Astrocyte (in vitro differentiated cells and primary cell): ENCODE measurements at regions not wholly inside any gene's neighbourhood (a gene's known extent, or its start where the extent isn't known, plus 50 kb on each side); places are given as distances from the start of the nearest gene placed in this dataset.

Experiments
- DNase-seq: peaks from one replicate; pipeline ENCODE4 v3.0.0-alpha.2; 2010; ENCODE audit warnings: low read depth
- FAIRE-seq: peaks from 2 replicates; lab custom pipeline; 2011; peaks lifted over from hg19 to GRCh38; lab: Jason Lieb, UNC
- H2AFZ ChIP-seq: 2 replicates; pipeline ENCODE4 v1.6.0; 2012; ENCODE audit warnings: low read depth, low read length, inconsistent platforms
- H3K27ac ChIP-seq: 2 replicates; pipeline ENCODE4 v1.5.1; 2011; ENCODE audit warnings: low read depth, low read length, inconsistent platforms
- H3K27me3 ChIP-seq: 2 replicates; pipeline ENCODE4 v1.6.0; 2011; ENCODE audit warnings: low read length, inconsistent platforms; ENCODE audit not compliant: insufficient read depth
- H3K36me3 ChIP-seq: 2 replicates; pipeline ENCODE4 v1.5.1; 2011; ENCODE audit warnings: low read length, inconsistent platforms; ENCODE audit not compliant: insufficient read depth
- H3K4me1 ChIP-seq: 2 replicates; pipeline ENCODE4 v1.5.1; 2011; ENCODE audit warnings: low read length, inconsistent platforms; ENCODE audit not compliant: insufficient read depth
- H3K4me2 ChIP-seq: 2 replicates; pipeline ENCODE4 v1.6.0; 2012; ENCODE audit warnings: low read length, inconsistent platforms
- H3K4me3 ChIP-seq: 2 replicates; pipeline ENCODE4 v1.5.1; 2011; ENCODE audit warnings: low read depth, mild to moderate bottlenecking, low read length, inconsistent platforms; ENCODE audit not compliant: insufficient read depth
- H3K79me2 ChIP-seq: 2 replicates; pipeline ENCODE4 v1.6.0; 2012; ENCODE audit warnings: mild to moderate bottlenecking, low read length, inconsistent platforms; ENCODE audit not compliant: insufficient read depth
- H3K9ac ChIP-seq: 2 replicates; pipeline ENCODE4 v1.6.0; 2012; ENCODE audit warnings: mild to moderate bottlenecking, low read length, inconsistent platforms
- H3K9me3 ChIP-seq: 2 replicates; pipeline ENCODE4 v1.5.1; 2012; ENCODE audit warnings: low read depth, mild to moderate bottlenecking, low read length, inconsistent platforms; ENCODE audit not compliant: insufficient read depth
- H4K20me1 ChIP-seq: 2 replicates; pipeline ENCODE4 v1.6.0; 2012; ENCODE audit warnings: low read length, inconsistent platforms; ENCODE audit not compliant: insufficient read depth
- H3K27ac Mint-ChIP-seq: one replicate; pipeline ENCODE4 v1.8.0; 2021; ENCODE audit warnings: mild to moderate bottlenecking, mixed read lengths; ENCODE audit not compliant: unreplicated experiment
- H3K27me3 Mint-ChIP-seq: one replicate; pipeline ENCODE4 v1.8.0; 2021; ENCODE audit warnings: low read depth, mixed read lengths; ENCODE audit not compliant: unreplicated experiment
- H3K36me3 Mint-ChIP-seq: one replicate; pipeline ENCODE4 v1.8.0; 2021; ENCODE audit warnings: low read depth, mixed read lengths; ENCODE audit not compliant: unreplicated experiment
- H3K4me1 Mint-ChIP-seq: one replicate; pipeline ENCODE4 v1.8.0; 2021; ENCODE audit warnings: low read depth, mixed read lengths; ENCODE audit not compliant: unreplicated experiment
- H3K4me3 Mint-ChIP-seq: one replicate; pipeline ENCODE4 v1.8.0; 2021; ENCODE audit warnings: mild to moderate bottlenecking, moderate library complexity, mixed read lengths; ENCODE audit not compliant: unreplicated experiment
- H3K9me3 Mint-ChIP-seq: one replicate; pipeline ENCODE4 v1.8.0; 2021; ENCODE audit warnings: mild to moderate bottlenecking, mixed read lengths; ENCODE audit not compliant: unreplicated experiment
- CTCF ChIP-seq: IDR thresholded peaks from 2 replicates; pipeline ENCODE4 v1.5.1; 2011; ENCODE audit warnings: low read depth, mild to moderate bottlenecking, inconsistent platforms, low read length, moderate library complexity; ENCODE audit not compliant: insufficient read depth
- EZH2 ChIP-seq: IDR thresholded peaks from 2 replicates; pipeline ENCODE4 v1.6.1; 2012; ENCODE audit warnings: mild to moderate bottlenecking, low read length, inconsistent platforms; ENCODE audit not compliant: insufficient read depth

GRCh38 chr4:112898357-112899141 is 150.9 kb upstream of the ANK2 start:
- Histone ChIP-seq H4K20me1 (no peaks in the 10 kb centered on the region), H3K4me2 (peak overlapping the region; percentile 52), H2AFZ (peak overlapping the region; percentile 51), H3K79me2 (no peaks in the 10 kb centered on the region), H3K9ac (no peak overlapping the region), H3K4me1 (peaks cover 4% of the 10 kb centered on the region), H3K27ac (no peak overlapping the region), H3K36me3 (no peaks in the 10 kb centered on the region), H3K27me3 (no peaks in the 10 kb centered on the region), H3K4me3 (no peak overlapping the region), H3K9me3 (no peaks in the 10 kb centered on the region)
- H3K4me1 Mint-ChIP-seq, result peaks cover 41% of the 10 kb centered on the region
- no peak overlapping the region for H3K4me3 Mint-ChIP-seq
- no peaks in the 10 kb centered on the region for H3K9me3 Mint-ChIP-seq
- H3K36me3 Mint-ChIP-seq, result no peaks in the 10 kb centered on the region
- peak overlapping the region; percentile 88 for H3K27ac Mint-ChIP-seq
- no peak for TF ChIP-seq EZH2
- TF ChIP-seq CTCF, result no peak
- DNase-seq, result no peak
- no peaks in the 10 kb centered on the region for H3K27me3 Mint-ChIP-seq
- FAIRE-seq, result peak; percentile 37

- no peaks in the 10 kb centered on the region for H3K79me2 ChIP-seq
- H3K4me1 Mint-ChIP-seq, result peaks cover 33% of the 10 kb centered on the region
- no peaks in the 10 kb centered on the region for H3K27me3 ChIP-seq
- H3K27ac ChIP-seq, result no peak overlapping the region
- no peaks in the 10 kb centered on the region for H3K9me3 ChIP-seq
- no peaks in the 10 kb centered on the region for H3K9me3 Mint-ChIP-seq
- H3K4me1 ChIP-seq, result peaks cover 4% of the 10 kb centered on the region
- H3K36me3 ChIP-seq, result no peaks in the 10 kb centered on the region
- no peaks in the 10 kb centered on the region for H3K36me3 Mint-ChIP-seq
- H3K4me2 ChIP-seq, result no peak overlapping the region
- H4K20me1 ChIP-seq, result no peaks in the 10 kb centered on the region
- H3K9ac ChIP-seq, result no peak overlapping the region
- DNase-seq (no peak), FAIRE-seq (no peak)
- no peak overlapping the region for H3K4me3 ChIP-seq
- H3K27me3 Mint-ChIP-seq, result no peaks in the 10 kb centered on the region
- H3K4me3 Mint-ChIP-seq, result no peak overlapping the region
- H2AFZ ChIP-seq, result no peak overlapping the region
- TF ChIP-seq EZH2, result no peak
- no peak for TF ChIP-seq CTCF
- no peak overlapping the region for H3K27ac Mint-ChIP-seq
These were observed 149.0 kb upstream of the ANK2 start for GRCh38 chr4:112900416-112900815.

GRCh38 chr4:112901962-112902411 is 147.5 kb upstream of the ANK2 start:
- DNase-seq (no peak), FAIRE-seq (peak; percentile 13)
- H3K4me1 ChIP-seq, result peaks cover 4% of the 10 kb centered on the region
- H3K36me3 ChIP-seq, result no peaks in the 10 kb centered on the region
- no peak overlapping the region for H3K27ac Mint-ChIP-seq
- H3K27ac ChIP-seq, result no peak overlapping the region
- no peaks in the 10 kb centered on the region for H3K9me3 Mint-ChIP-seq
- no peaks in the 10 kb centered on the region for H3K36me3 Mint-ChIP-seq
- H3K27me3 Mint-ChIP-seq, result no peaks in the 10 kb centered on the region
- no peak overlapping the region for H3K4me2 ChIP-seq
- H3K4me1 Mint-ChIP-seq, result peaks cover 19% of the 10 kb centered on the region
- no peak overlapping the region for H3K9ac ChIP-seq
- no peaks in the 10 kb centered on the region for H3K9me3 ChIP-seq
- TF ChIP-seq CTCF (no peak), EZH2 (no peak)
- H3K27me3 ChIP-seq, result no peaks in the 10 kb centered on the region
- H3K4me3 ChIP-seq, result no peak overlapping the region
- no peak overlapping the region for H3K4me3 Mint-ChIP-seq
- no peaks in the 10 kb centered on the region for H4K20me1 ChIP-seq
- no peaks in the 10 kb centered on the region for H3K79me2 ChIP-seq
- no peak overlapping the region for H2AFZ ChIP-seq
